ENCODE measurements at regions not wholly inside any gene's neighbourhood (a gene's known extent, or its start where the extent isn't known, plus 50 kb on each side); places are given as distances from the start of the nearest gene placed in this dataset.

DNA sequence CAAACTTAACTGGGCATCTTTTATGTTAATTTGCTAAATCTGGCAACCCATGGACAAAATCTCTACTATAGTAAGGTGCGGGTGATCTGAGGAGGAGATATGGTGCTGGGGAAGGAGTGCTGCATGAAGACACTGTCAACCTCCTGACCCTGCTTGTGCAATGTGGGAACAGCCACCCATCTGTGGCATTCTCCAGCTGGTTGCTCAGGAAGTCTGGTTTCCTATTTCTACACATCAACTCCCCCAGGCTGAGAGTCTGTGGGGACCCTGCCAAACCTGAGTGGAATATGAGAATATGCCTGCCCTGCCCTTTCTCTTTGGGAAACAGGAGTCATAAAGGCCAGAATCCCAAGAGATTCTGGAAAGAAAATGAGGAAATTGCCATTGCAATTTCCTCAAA, 60.1 kb upstream of the PAX3 start:
- Histone ChIP-seq H3K4me1 (no peaks in the 10 kb centered on the region), H3K27me3 (ENCODE audit: insufficient read depth in 3 of 3, low read length in 2 of 3) (no peaks in the 10 kb centered on the region), H3K27ac (no peak overlapping the region), H3K36me3 (ENCODE audit: insufficient read depth in 1 of 2, low read depth in 1 of 2) (no peaks in the 10 kb centered on the region), H3K4me3 (no peak overlapping the region), H3K9me3 (no peaks in the 10 kb centered on the region)
- intact Hi-C loops (cut with DNase I), result no loop called here
- DNase-seq, result peak; percentile 19 to 72
- WGBS, 3 donors, result 71 to 76% (median 74%) methylated on average over 1 of the region's 1 CpG
- peak; percentile 57 to 69 (median 65) for ATAC-seq
- TF ChIP-seq, protein P1, sequence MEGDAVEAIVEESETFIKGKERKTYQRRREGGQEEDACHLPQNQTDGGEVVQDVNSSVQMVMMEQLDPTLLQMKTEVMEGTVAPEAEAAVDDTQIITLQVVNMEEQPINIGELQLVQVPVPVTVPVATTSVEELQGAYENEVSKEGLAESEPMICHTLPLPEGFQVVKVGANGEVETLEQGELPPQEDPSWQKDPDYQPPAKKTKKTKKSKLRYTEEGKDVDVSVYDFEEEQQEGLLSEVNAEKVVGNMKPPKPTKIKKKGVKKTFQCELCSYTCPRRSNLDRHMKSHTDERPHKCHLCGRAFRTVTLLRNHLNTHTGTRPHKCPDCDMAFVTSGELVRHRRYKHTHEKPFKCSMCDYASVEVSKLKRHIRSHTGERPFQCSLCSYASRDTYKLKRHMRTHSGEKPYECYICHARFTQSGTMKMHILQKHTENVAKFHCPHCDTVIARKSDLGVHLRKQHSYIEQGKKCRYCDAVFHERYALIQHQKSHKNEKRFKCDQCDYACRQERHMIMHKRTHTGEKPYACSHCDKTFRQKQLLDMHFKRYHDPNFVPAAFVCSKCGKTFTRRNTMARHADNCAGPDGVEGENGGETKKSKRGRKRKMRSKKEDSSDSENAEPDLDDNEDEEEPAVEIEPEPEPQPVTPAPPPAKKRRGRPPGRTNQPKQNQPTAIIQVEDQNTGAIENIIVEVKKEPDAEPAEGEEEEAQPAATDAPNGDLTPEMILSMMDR (IDR thresholded peaks at IDR 0.05), result no peak

DNA sequence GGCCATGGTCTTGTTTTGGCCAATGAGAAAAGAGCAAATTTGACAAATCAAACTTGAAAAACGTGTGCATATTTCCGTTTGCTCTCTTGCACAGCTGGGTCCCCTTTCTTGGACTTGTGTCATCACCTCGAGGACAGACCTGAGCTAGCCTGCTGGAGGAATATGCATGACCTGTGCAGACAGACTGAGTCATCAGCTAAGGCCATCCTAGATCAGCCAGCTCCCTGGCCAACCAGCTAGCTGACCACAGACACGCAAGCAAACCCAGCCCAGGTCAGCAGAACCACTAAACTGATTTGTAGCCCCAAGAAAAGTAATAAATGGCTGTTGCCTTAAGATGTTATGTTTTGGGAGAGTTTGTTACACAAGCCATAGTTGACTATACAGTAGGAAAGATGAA, 61.3 kb upstream of the PAX3 start:
- H3K27ac ChIP-seq, result no peak overlapping the region
- H3K4me1 ChIP-seq, result no peaks in the 10 kb centered on the region
- TF ChIP-seq, protein P1 (IDR thresholded peaks at IDR 0.05), result no peak
- H3K36me3 ChIP-seq (ENCODE audit: insufficient read depth in 1 of 2, low read depth in 1 of 2), result no peaks in the 10 kb centered on the region
- intact Hi-C loops (cut with DNase I), result no loop called here
- no peak overlapping the region for H3K4me3 ChIP-seq
- H3K27me3 ChIP-seq (ENCODE audit: insufficient read depth in 3 of 3, low read length in 2 of 3), result no peaks in the 10 kb centered on the region
- ATAC-seq (no peak), DNase-seq (no peak)
- WGBS, 3 donors, result 79 to 82% (median 80%) methylated on average over 4 of the region's 4 CpGs
- no peaks in the 10 kb centered on the region for H3K9me3 ChIP-seq

DNA sequence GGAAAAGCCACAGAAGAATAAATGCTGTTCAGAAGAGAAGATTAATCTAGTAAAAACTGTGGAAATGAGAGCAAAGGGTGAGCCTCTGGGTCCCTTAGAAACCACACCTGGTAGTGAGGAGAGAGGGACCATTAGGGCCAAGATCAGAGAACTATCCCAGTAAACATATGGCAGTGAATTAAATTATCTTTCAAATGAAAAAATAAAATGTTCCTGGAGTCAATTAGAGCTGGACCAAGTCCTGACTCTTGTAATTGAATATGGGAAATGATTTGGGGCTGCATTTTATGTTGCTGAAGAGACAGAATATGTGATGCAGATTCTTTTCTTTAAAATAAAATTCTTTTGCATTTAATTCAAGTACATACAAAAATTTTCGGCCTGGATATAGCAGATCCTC, 62.2 kb upstream of the PAX3 start:
- intact Hi-C loops (cut with DNase I), result no loop called here
- H3K4me1 ChIP-seq, result no peaks in the 10 kb centered on the region
- no peak for ATAC-seq
- no peaks in the 10 kb centered on the region for H3K36me3 ChIP-seq (ENCODE audit: insufficient read depth in 1 of 2, low read depth in 1 of 2)
- no peak overlapping the region for H3K4me3 ChIP-seq
- H3K9me3 ChIP-seq, result no peaks in the 10 kb centered on the region
- 88 to 93% (median 89%) methylated on average over 1 of the region's 1 CpG for WGBS, 3 donors
- no peak for DNase-seq
- no peak overlapping the region for H3K27ac ChIP-seq
- no peaks in the 10 kb centered on the region for H3K27me3 ChIP-seq (ENCODE audit: insufficient read depth in 3 of 3, low read length in 2 of 3)
- TF ChIP-seq, protein P1 (IDR thresholded peaks at IDR 0.05), result no peak

DNA sequence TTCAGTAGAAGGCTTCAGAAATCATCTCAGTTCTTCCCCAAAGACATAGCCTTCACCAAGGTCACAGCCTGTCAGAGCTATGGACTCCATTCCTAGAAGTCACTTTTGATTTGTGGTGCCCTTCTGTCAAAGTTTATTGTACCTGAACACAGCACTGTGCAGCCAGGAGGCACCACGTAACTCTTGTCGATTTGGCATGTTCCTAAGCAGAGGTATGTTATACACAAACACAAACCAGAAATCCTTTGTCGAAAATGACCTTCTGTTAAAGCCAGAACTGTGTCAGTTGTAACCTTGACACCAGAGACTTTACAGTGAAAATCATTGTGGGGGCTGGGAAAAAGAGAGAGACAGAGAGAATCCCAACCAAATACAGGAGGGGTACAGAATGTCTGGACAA, 62.6 kb upstream of the SGPP2 start:
- no peaks in the 10 kb centered on the region for H3K9me3 ChIP-seq

DNA sequence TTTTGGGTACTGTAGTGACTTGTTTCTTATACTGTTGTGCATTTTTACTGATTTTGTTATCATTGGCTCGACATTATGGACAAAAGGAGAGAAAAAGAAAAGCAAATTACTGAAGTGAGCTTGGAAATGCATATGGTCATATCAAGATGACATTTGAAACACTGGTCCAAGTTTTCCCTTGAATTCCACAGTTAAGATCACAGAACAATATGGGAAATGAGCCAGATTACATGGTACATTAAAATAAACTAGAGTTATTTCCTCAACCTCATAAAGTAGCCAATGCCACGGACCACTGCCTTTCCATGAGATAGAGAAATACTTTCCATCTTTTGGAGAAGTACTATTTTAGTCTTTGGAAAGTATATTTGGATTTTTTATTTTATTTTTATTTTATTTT, 62.0 kb upstream of the SGPP2 start:
- intact Hi-C loops (cut with DNase I), result no loop called here
- H3K27me3 ChIP-seq (ENCODE audit: insufficient read depth in 3 of 3, low read length in 2 of 3), result no peaks in the 10 kb centered on the region
- no peak for ATAC-seq
- no peak overlapping the region for H3K27ac ChIP-seq
- no peaks in the 10 kb centered on the region for H3K4me1 ChIP-seq
- WGBS, 3 donors, result 34 to 36% (median 34%) methylated on average over 2 of the region's 2 CpGs
- H3K36me3 ChIP-seq (ENCODE audit: insufficient read depth in 1 of 2, low read depth in 1 of 2), result no peaks in the 10 kb centered on the region
- DNase-seq, result no peak
- TF ChIP-seq, protein P1 (IDR thresholded peaks at IDR 0.05), result no peak
- H3K4me3 ChIP-seq, result no peak overlapping the region
- no peaks in the 10 kb centered on the region for H3K9me3 ChIP-seq

More for the DNA sequence above, 62.6 kb upstream of the SGPP2 start:
- no peaks in the 10 kb centered on the region for H3K27me3 ChIP-seq (ENCODE audit: insufficient read depth in 3 of 3, low read length in 2 of 3)
- no peak overlapping the region for H3K27ac ChIP-seq
- intact Hi-C loops (cut with DNase I), result no loop called here
- H3K4me1 ChIP-seq, result no peaks in the 10 kb centered on the region
- WGBS, 3 donors, result 49 to 63% (median 51%) methylated on average over 3 of the region's 3 CpGs
- no peaks in the 10 kb centered on the region for H3K36me3 ChIP-seq (ENCODE audit: insufficient read depth in 1 of 2, low read depth in 1 of 2)
- ATAC-seq, result no peak
- DNase-seq, result no peak
- TF ChIP-seq, protein P1 (IDR thresholded peaks at IDR 0.05), result no peak
- no peak overlapping the region for H3K4me3 ChIP-seq

All from psoas muscle (tissue), 7 donors.